ENCODE measurements at regions not wholly inside any gene's neighbourhood (a gene's known extent, or its start where the extent isn't known, plus 50 kb on each side); places are given as distances from the start of the nearest gene placed in this dataset.
A peak's percentile ranks its signal among the peaks of the same experiment; 100 is the strongest.

DNA sequence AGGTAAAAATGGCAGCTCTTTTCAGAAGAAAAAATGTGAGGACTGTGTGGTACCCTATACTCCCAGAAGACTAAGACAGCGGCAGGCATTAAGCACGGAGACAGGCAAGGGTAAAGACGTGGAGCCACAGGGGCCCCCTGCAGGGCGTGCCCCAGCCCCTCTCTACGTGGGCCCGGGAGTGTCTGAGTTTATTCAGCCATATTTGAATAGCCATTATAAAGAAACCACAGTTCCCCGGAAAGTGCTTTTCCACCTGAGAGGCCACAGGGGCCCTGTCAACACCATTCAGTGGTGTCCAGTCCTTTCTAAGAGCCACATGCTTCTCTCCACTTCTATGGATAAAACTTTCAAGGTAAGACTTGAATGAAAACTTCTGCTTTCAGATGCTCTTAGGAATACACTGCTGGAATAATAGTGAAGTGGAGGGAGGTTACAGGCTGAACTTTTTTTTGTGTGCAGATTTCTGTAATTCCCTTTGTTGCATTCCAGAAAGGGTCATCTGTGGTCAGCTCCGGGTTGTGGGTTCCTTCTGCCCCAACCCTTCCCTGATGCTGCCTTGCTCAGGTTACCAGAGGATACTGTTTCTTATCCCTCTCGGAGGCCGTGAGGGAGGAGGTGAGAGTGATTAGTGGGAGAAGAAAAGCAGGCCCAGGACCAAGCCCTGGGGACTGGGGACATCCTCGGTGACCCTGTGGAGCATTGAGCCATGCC lies 58.4 kb downstream of the SLC25A47 start:
- H3K4me3 ChIP-seq (ENCODE audit: low read depth, low read length), result no peak overlapping the region
- TF ChIP-seq, protein P1, sequence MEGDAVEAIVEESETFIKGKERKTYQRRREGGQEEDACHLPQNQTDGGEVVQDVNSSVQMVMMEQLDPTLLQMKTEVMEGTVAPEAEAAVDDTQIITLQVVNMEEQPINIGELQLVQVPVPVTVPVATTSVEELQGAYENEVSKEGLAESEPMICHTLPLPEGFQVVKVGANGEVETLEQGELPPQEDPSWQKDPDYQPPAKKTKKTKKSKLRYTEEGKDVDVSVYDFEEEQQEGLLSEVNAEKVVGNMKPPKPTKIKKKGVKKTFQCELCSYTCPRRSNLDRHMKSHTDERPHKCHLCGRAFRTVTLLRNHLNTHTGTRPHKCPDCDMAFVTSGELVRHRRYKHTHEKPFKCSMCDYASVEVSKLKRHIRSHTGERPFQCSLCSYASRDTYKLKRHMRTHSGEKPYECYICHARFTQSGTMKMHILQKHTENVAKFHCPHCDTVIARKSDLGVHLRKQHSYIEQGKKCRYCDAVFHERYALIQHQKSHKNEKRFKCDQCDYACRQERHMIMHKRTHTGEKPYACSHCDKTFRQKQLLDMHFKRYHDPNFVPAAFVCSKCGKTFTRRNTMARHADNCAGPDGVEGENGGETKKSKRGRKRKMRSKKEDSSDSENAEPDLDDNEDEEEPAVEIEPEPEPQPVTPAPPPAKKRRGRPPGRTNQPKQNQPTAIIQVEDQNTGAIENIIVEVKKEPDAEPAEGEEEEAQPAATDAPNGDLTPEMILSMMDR (IDR thresholded peaks at IDR 0.05; ENCODE audit: insufficient read depth, low read depth, low read length), result no peak
- DNase-seq (ENCODE audit: low read depth), result no peak

DNA sequence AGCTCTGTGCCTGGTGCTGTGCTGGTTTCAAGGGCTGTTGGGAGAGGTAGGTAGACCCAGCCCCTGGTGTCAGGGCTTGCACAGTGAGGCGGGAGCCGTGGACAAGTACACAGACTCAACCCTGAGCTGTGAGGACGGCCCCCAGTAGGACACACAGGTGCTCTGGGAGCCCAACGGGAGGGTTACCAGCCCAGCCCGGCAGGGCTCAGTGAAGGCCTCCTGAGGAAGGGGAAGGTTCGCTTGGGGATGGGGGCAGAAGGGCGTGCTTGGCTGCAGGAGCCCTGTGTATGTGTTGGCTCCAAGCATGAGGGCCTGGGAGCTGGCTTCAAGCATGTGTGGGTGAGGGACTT lies 58.9 kb downstream of the SLC25A47 start:
- TF ChIP-seq, protein P1 (IDR thresholded peaks at IDR 0.05; ENCODE audit: insufficient read depth, low read depth, low read length), result no peak
- no peak overlapping the region for H3K4me3 ChIP-seq (ENCODE audit: low read depth, low read length)
- no peak for DNase-seq (ENCODE audit: low read depth)

DNA sequence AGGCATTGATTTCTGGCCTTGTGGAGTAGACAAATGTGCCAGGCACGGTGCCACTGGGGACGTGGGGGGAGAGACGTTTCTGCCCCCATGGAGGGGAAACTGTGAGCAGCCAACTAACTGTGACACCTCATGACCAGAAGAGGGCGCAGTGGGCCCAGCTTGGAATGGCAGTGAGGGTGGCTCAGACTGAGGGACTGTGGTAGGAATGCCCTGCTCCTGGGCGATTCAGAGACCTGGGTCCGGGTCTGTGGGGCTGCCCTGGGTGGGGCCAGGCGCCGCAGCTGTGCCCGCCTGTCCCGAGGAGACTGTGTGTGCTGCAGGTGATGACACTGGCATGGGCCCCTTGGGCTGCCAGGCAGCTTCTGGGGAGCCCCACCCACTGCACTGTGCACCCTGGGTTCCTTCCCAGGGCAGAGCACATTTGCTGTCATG lies 60.6 kb downstream of the SLC25A47 start:
- H3K4me3 ChIP-seq (ENCODE audit: low read depth, low read length), result no peak overlapping the region
- peak; percentile 62 for DNase-seq (ENCODE audit: low read depth)
- TF ChIP-seq, protein P1 (IDR thresholded peaks at IDR 0.05; ENCODE audit: insufficient read depth, low read depth, low read length), result peak; percentile 84

DNA sequence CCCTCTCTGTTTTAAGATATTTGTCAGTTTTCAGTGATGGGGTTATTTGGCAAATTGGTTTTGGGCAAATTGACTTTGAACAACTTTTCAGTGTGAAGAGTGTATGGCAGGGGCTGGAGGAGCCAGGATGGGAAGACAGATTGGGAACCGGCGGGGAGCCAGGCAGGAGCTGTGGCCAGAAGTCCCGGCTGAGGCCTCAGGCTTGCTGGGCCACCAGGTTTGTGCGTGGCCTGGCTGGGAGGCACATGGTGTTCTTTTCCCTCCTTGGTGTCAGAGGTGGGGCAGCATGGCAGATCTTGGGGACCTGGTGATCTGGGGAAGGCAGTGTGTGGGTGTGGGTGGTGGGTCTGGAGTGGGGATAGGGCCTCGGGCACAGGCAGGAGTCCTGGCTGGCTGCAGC lies 61.1 kb downstream of the SLC25A47 start:
- TF ChIP-seq, protein P1 (IDR thresholded peaks at IDR 0.05; ENCODE audit: insufficient read depth, low read depth, low read length), result no peak
- no peak for DNase-seq (ENCODE audit: low read depth)

DNA sequence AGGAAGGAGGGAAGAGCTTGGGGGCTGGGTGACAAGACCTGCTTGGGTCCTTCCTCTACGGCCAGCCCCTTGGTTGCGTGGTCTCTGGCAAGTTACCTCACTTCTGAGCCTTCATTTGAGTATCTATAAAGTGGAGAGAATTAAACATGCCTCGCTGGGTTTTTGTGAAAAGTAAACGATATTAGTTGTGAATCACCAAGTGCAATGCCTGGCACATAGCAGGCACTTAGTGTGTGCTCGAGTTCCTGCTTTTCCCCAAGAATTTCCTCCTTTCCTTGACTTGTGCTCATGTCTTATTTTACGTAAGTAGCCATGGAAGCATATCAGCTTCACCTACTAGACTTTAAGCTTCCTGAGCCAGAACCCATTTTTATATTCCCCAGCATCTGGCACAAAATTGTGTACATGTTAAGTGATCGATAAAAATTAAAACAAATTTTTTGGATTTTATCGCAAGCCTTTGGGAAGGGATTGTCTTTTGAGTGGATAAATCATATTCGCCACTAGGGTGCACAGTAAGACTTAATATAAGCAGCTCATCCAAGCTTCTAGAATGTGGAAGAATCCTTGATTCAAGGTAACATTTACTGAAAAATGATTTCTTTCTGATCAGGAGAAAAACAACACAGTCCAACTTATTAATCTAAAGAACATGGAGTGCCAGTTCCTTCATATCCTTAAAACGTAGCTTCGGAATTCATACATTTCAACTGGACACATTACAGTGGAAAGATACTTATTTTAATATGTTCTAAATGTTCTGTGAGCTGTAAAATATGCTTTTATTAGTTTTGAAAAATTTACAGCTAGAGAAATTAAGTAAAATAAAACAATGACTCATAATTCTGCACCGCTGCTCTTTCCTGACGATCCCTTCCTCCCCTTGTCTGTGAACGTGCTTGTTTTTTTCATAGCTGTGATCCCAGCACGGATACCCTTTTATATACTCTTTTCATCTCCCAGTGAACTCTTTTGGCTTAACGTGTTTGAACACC lies 62.0 kb downstream of the SLC25A47 start:
- no peak overlapping the region for H3K4me3 ChIP-seq (ENCODE audit: low read depth, low read length)
- TF ChIP-seq, protein P1 (IDR thresholded peaks at IDR 0.05; ENCODE audit: insufficient read depth, low read depth, low read length), result peak; percentile 66
- peak; percentile 80 for DNase-seq (ENCODE audit: low read depth)

More for the DNA sequence above, 61.1 kb downstream of the SLC25A47 start:
- H3K4me3 ChIP-seq (ENCODE audit: low read depth, low read length), result no peak overlapping the region

DNA sequence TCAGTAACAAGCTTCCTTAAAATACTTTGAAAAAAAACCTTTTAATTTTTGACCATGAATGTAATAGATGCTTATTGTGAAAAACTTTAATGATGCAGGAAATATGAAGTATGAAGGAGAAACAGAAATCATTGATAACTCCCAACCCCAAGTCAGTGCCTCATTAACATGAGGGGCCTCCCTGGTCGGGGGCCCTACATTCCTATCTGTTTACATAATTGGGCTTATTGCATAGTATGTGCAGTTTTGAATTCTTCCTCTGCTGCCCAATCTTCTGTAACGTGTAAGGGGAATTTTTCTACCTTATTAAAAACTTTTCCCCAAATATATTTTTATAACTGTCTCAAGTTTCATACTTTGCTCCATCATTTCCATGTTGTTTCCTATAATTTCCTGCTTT lies 63.0 kb downstream of the SLC25A47 start:
- DNase-seq (ENCODE audit: low read depth), result no peak
- TF ChIP-seq, protein P1 (IDR thresholded peaks at IDR 0.05; ENCODE audit: insufficient read depth, low read depth, low read length), result no peak
- no peak overlapping the region for H3K4me3 ChIP-seq (ENCODE audit: low read depth, low read length)
